HepG2 (cell line): ENCODE measurements at regions not wholly inside any gene's neighbourhood (a gene's known extent, or its start where the extent isn't known, plus 50 kb on each side); places are given as distances from the start of the nearest gene placed in this dataset.

Experiments used
- ATAC-seq: fragments of 200-7000 bp; cut with Tn5 transposase; 3 replicates; pipeline ENCODE4 v1.9.1; 2020; ENCODE audit warnings: mild to moderate bottlenecking, moderate library complexity
- BruUV-seq: library from RNA; stranded (reverse); fragments of 400-500 nt; replicated peaks from 2 replicates; lab custom pipeline; 2021; lab: Mats Ljungman, UMichigan
- CTCF ChIA-PET: fragments of 300-600 bp; formaldehyde crosslinking; extraction: SDS; loops from one replicate; lab custom pipeline; 2021; ENCODE audit warnings: low total read pairs, inconsistent platforms, low intra/inter-chr PET ratio; lab: Yijun Ruan, JAX
- POLR2A ChIA-PET: fragments of 350-600 bp; sonication (Branson Sonifier 250); formaldehyde crosslinking; loops from one replicate; lab custom pipeline; 2020; ENCODE audit warnings: antibody characterized with exemption, inconsistent platforms; lab: Yijun Ruan, JAX
- DNase-seq: peaks from one replicate; pipeline ENCODE4 v3.0.0-alpha.2; 2015; ENCODE audit warnings: low spot score
- FAIRE-seq: peaks from 3 replicates; lab custom pipeline; 2011; peaks lifted over from hg19 to GRCh38; lab: Jason Lieb, UNC
- H2AFZ ChIP-seq: one replicate; pipeline ENCODE4 v1.6.1; 2011; ENCODE audit warnings: low read length, inconsistent platforms
- H3K27ac ChIP-seq: fragments of 300-600 bp; 3 replicates; pipeline ENCODE4 v1.8.0; 2011; ENCODE audit warnings: mixed run types, mild to moderate bottlenecking, mixed read lengths, low read length, inconsistent platforms; ENCODE audit not compliant: insufficient read depth; ENCODE audit errors: extremely low read length
- H3K27me3 ChIP-seq, 2 experiments: fragments of 200-600 bp in 1 of 2; 2 replicates in 1 of 2; 3 replicates in 1 of 2; pipeline versions ENCODE4 v1.6.0 to v1.8.0; 2011; ENCODE audit warnings: low read length in 2 of 2, mild to moderate bottlenecking in 2 of 2, moderate library complexity in 2 of 2, inconsistent platforms in 1 of 2; ENCODE audit not compliant: insufficient read depth in 2 of 2, control insufficient read depth in 1 of 2
- H3K36me3 ChIP-seq, 2 experiments: fragments of 200-600 bp in 1 of 2; replicated peaks in 1 of 2; 2 replicates in 1 of 2; 3 replicates in 1 of 2; pipeline versions ENCODE4 v1.5.1 to v1.8.0; 2011; ENCODE audit warnings: low read length in 2 of 2, inconsistent platforms in 1 of 2; ENCODE audit not compliant: insufficient read depth in 2 of 2, control insufficient read depth in 1 of 2
- H3K4me1 ChIP-seq: 2 replicates; pipeline ENCODE4 v1.5.1; 2012; ENCODE audit warnings: low read length, inconsistent platforms; ENCODE audit not compliant: insufficient read depth
- H3K4me2 ChIP-seq: 2 replicates; pipeline ENCODE4 v1.6.0; 2011; ENCODE audit warnings: low read depth, low read length, inconsistent platforms
- H3K4me3 ChIP-seq, 3 experiments: fragments of 200-600 bp in 1 of 3; sonication (generic), shearing (Covaris generic) in 1 of 3; replicated peaks in 1 of 3; 2 replicates each; pipeline ENCODE4 v1.5.1; 2011 to 2016; ENCODE audit warnings: low read length in 3 of 3, inconsistent platforms in 2 of 3, low read depth in 2 of 3, mild to moderate bottlenecking in 2 of 3, control low read depth in 1 of 3, mixed read lengths in 1 of 3; ENCODE audit not compliant: insufficient read depth in 1 of 3
- H3K79me2 ChIP-seq: one replicate; pipeline ENCODE4 v1.6.1; 2011; ENCODE audit warnings: low read length, inconsistent platforms; ENCODE audit not compliant: insufficient read depth
- H3K9ac ChIP-seq: 2 replicates; pipeline ENCODE4 v1.6.0; 2011; ENCODE audit warnings: mild to moderate bottlenecking, low read depth, low read length, inconsistent platforms; ENCODE audit not compliant: insufficient read depth
- H3K9me3 ChIP-seq: 2 replicates; pipeline ENCODE4 v1.5.1; 2012; ENCODE audit warnings: mild to moderate bottlenecking, low read length
- H4K20me1 ChIP-seq: 2 replicates; pipeline ENCODE4 v1.6.0; 2011; ENCODE audit warnings: inconsistent platforms, mild to moderate bottlenecking, low read length, moderate library complexity; ENCODE audit not compliant: insufficient read depth
- ASH2L ChIP-seq: fragments of 300-600, 200-600 bp; sonication (generic); IDR thresholded peaks from 2 replicates; pipeline ENCODE4 v1.7.0; 2017; ENCODE audit warnings: low read depth, mild to moderate bottlenecking, moderate library complexity, mixed read lengths, low read length; ENCODE audit not compliant: insufficient read length
- CREB1 ChIP-seq, 2 experiments: fragments of 450-650 bp in 1 of 2; IDR thresholded peaks; 2 replicates each; pipeline ENCODE4 v1.6.1; 2016 to 2017; ENCODE audit warnings: control low read depth in 1 of 2, mild to moderate bottlenecking in 1 of 2, missing compliant biosample characterization in 1 of 2, missing genetic modification characterization in 1 of 2
- HOMEZ ChIP-seq: IDR thresholded peaks from 2 replicates; pipeline ENCODE4 v1.6.1; 2016; ENCODE audit warnings: low read depth
- MAFF ChIP-seq: IDR thresholded peaks from 2 replicates; pipeline ENCODE4 v1.6.1; 2011; ENCODE audit warnings: low read depth, low read length, improper control_type of control experiment
- MAFK ChIP-seq, 2 experiments: IDR thresholded peaks in 1 of 2; conservative IDR thresholded peaks in 1 of 2; 2 replicates each; pipeline ENCODE4 v1.6.1; 2011; ENCODE audit warnings: improper control_type of control experiment in 2 of 2, low read length in 2 of 2
- MXD1 ChIP-seq: sonication (generic); formaldehyde crosslinking; IDR thresholded peaks from 2 replicates; pipeline ENCODE4 v1.4.0; 2020; ENCODE audit warnings: mild to moderate bottlenecking, missing genetic modification reagents
- NFE2L2 ChIP-seq: fragments of 150-350 bp; IDR thresholded peaks from 2 replicates; pipeline ENCODE4 v1.6.1; 2014; ENCODE audit warnings: low read length
- REPIN1 ChIP-seq: sonication (generic); formaldehyde crosslinking; IDR thresholded peaks from 2 replicates; pipeline ENCODE4 v1.8.0; 2022; ENCODE audit warnings: missing genetic modification reagents, low read depth, mild to moderate bottlenecking, borderline replicate concordance
- RNF219 ChIP-seq: sonication (generic); formaldehyde crosslinking; IDR thresholded peaks from 2 replicates; pipeline ENCODE4 v1.5.0; 2020; ENCODE audit warnings: mild to moderate bottlenecking, missing genetic modification reagents
- ZBTB20 ChIP-seq: sonication (generic); formaldehyde crosslinking; IDR thresholded peaks from 2 replicates; pipeline ENCODE4 v1.8.1; 2023; ENCODE audit warnings: missing genetic modification reagents, low read depth, mild to moderate bottlenecking, borderline replicate concordance
- WGBS: methylation state at CpG from one replicate; pipeline ENCODE4 v1.1.6; 2017; ENCODE audit warnings: low lambda C conversion rate; 5-methylcytosine and 5-hydroxymethylcytosine counted together
- in situ Hi-C: cut with HindIII; loops from 2 replicates; pipeline ENCODE4 v1.10.0; 2017; ENCODE audit warnings: low pct_unique_long_range_greater_than_20kb; ENCODE audit not compliant: extremely low pct_ligation_motif_present
- intact Hi-C: fragments of 100-400 bp; cut with micrococcal nuclease; formaldehyde crosslinking; loops from one replicate; pipeline ENCODE4 v1.10.0; 2022; ENCODE audit not compliant: unreplicated experiment

- TF ChIP-seq RNF219 (no peak), HOMEZ (CRISPR knock-in tag) (no peak), MXD1 (CRISPR knock-in tag) (no peak), REPIN1 (CRISPR knock-in tag) (no peak)
These were observed 349.6 kb downstream of the GPATCH2 start (continued) for GRCh38 chr1:217281332-217281731.

GRCh38 chr1:217275655-217276398 is 355.1 kb downstream of the GPATCH2 start:
- Histone ChIP-seq H3K9me3 (no peaks in the 10 kb centered on the region), H3K9ac (no peak overlapping the region), H3K27ac (no peak overlapping the region), H3K79me2 (no peaks in the 10 kb centered on the region), H3K4me2 (no peak overlapping the region), H2AFZ (no peak overlapping the region), H3K27me3 (no peaks in the 10 kb centered on the region), H3K4me3 (no peak overlapping the region), H3K36me3 (no peaks in the 10 kb centered on the region), H3K4me1 (no peaks in the 10 kb centered on the region), H4K20me1 (no peaks in the 10 kb centered on the region)
- 6% methylated on average over 6 of the region's 6 CpGs for WGBS
- ChIA-PET POLR2A (no interaction called here), CTCF (no interaction called here)
- intact Hi-C loops, result no loop called here
- in situ Hi-C loops, result no loop called here
- BruUV-seq, result no TSS peak
- DNase-seq (no peak), FAIRE-seq (no peak), ATAC-seq (no peak)
- no peak for TF ChIP-seq ZBTB20 (CRISPR knock-in tag)
- TF ChIP-seq CREB1 (IDR thresholded peaks at IDR 0.05), result 0 out of 2 replicates have a peak, but pooled peaks have one; percentile 21
- no peak for TF ChIP-seq CREB1 (CRISPR knock-in tag; IDR thresholded peaks at IDR 0.05)
- no peak for TF ChIP-seq ASH2L
- peak; percentile 53 for TF ChIP-seq MAFF
- peak; percentile 54 for TF ChIP-seq NFE2L2
- TF ChIP-seq MAFK (conservative IDR thresholded peaks at IDR 0.05 in 1 of 2, IDR thresholded peaks at IDR 0.05 in 1 of 2; ENCODE audit: low read length in 2 of 2), result peak; percentile 41 to 44
